PFSK-1 (cell line): ENCODE measurements at regions not wholly inside any gene's neighbourhood (a gene's known extent, or its start where the extent isn't known, plus 50 kb on each side); places are given as distances from the start of the nearest gene placed in this dataset.

Experiments
- FOXP2 ChIP-seq: optimal IDR thresholded peaks from 2 replicates; pipeline ENCODE3; 2011; ENCODE audit warnings: borderline replicate concordance, control low read depth, inconsistent platforms; ENCODE audit not compliant: insufficient read depth; ENCODE audit errors: extremely low read length, extremely low read depth
- POLR2AphosphoS5 ChIP-seq: IDR thresholded peaks from 2 replicates; pipeline ENCODE4 v1.6.1; 2012; ENCODE audit warnings: low read depth, mild to moderate bottlenecking, control low read depth, low read length, moderate library complexity
- REST ChIP-seq, 2 experiments: IDR thresholded peaks; 2 replicates each; pipeline versions ENCODE4 v1.6.1 to v1.8.0; 2011 to 2012; ENCODE audit warnings: low read depth in 2 of 2, low read length in 2 of 2, control low read depth in 1 of 2, inconsistent platforms in 1 of 2, mild to moderate bottlenecking in 1 of 2, moderate library complexity in 1 of 2; ENCODE audit not compliant: insufficient read depth in 1 of 2
- SIN3A ChIP-seq: IDR thresholded peaks from 2 replicates; pipeline ENCODE4 v1.6.1; 2012; ENCODE audit warnings: mild to moderate bottlenecking, low read length, moderate library complexity, borderline replicate concordance; ENCODE audit not compliant: insufficient read depth
- TAF1 ChIP-seq: IDR thresholded peaks from 2 replicates; pipeline ENCODE4 v1.6.1; 2012; ENCODE audit warnings: low read length, control low read depth, borderline replicate concordance; ENCODE audit not compliant: insufficient read depth

- TF ChIP-seq SIN3A = no peak
- no peak for TF ChIP-seq FOXP2
- no peak for TF ChIP-seq POLR2AphosphoS5
- TF ChIP-seq TAF1 = no peak
- no peak for TF ChIP-seq REST (IDR thresholded peaks at IDR 0.05; ENCODE audit: insufficient read depth in 1 of 2, low read depth in 2 of 2, low read length in 2 of 2)
Observed at GRCh38 chr3:102192575-102192974, 242.2 kb upstream of the ZPLD1 start.
